GM19468 (cell line): ENCODE measurements at regions not wholly inside any gene's neighbourhood (a gene's known extent, or its start where the extent isn't known, plus 50 kb on each side); places are given as distances from the start of the nearest gene placed in this dataset.
"Not testable (repeated sequence)": the region's sequence is repeated elsewhere in the genome, so short reads cannot be mapped to it uniquely, and the experiment has no call there.

Experiments used
- ATAC-seq: cut with Tn5 transposase; IDR thresholded peaks from one replicate; pipeline ENCODE4 v1.9.1; 2021; ENCODE audit warnings: mild to moderate bottlenecking, moderate library complexity, moderate number of reproducible peaks; ENCODE audit not compliant: unreplicated experiment; ENCODE audit errors: extremely low read depth

GRCh38 chr6:6952927-6953326, 154.8 kb upstream of the RREB1 start:
- ATAC-seq, result not testable (repeated sequence)

- ATAC-seq, result no peak
Observed at GRCh38 chr6:6960571-6961251, 147.1 kb upstream of the RREB1 start.

GRCh38 chr6:6962086-6962485, 145.7 kb upstream of the RREB1 start:
- ATAC-seq, result no peak

GRCh38 chr6:6962699-6963098, 145.1 kb upstream of the RREB1 start:
- ATAC-seq, result no peak

- not testable (repeated sequence) for ATAC-seq
Observed at GRCh38 chr6:6963390-6963789, 144.4 kb upstream of the RREB1 start.

- ATAC-seq, result no peak
Observed at GRCh38 chr6:6964675-6965074, 143.1 kb upstream of the RREB1 start.

GRCh38 chr6:6966127-6966526, 141.6 kb upstream of the RREB1 start:
- no peak for ATAC-seq

- no peak for ATAC-seq
Observed at GRCh38 chr6:6966569-6966968, 141.2 kb upstream of the RREB1 start.

- ATAC-seq, result no peak
Observed at GRCh38 chr6:6968357-6968730, 139.4 kb upstream of the RREB1 start.

GRCh38 chr6:6968731-6969552, 138.8 kb upstream of the RREB1 start:
- ATAC-seq, result no peak

GRCh38 chr6:6969761-6970223, 138.0 kb upstream of the RREB1 start:
- no peak for ATAC-seq

- no peak for ATAC-seq
Observed at GRCh38 chr6:6970851-6971250, 136.9 kb upstream of the RREB1 start.

- ATAC-seq, result no peak
Observed at GRCh38 chr6:6971369-6971768, 136.4 kb upstream of the RREB1 start.

GRCh38 chr6:6972456-6972855, 135.3 kb upstream of the RREB1 start:
- ATAC-seq, result no peak

GRCh38 chr6:6973721-6974120, 134.0 kb upstream of the RREB1 start:
- no peak for ATAC-seq

- ATAC-seq, result no peak
Observed at GRCh38 chr6:6975459-6976111, 132.2 kb upstream of the RREB1 start.

- ATAC-seq, result no peak
Observed at GRCh38 chr6:6976193-6976592, 131.6 kb upstream of the RREB1 start.

GRCh38 chr6:6978731-6979130, 129.0 kb upstream of the RREB1 start:
- no peak for ATAC-seq

GRCh38 chr6:6980999-6981597, 126.7 kb upstream of the RREB1 start:
- no peak for ATAC-seq

GRCh38 chr6:6981681-6982322, 126.0 kb upstream of the RREB1 start:
- ATAC-seq, result no peak
